ENCODE measurements at regions not wholly inside any gene's neighbourhood (a gene's known extent, or its start where the extent isn't known, plus 50 kb on each side); places are given as distances from the start of the nearest gene placed in this dataset.

DNA sequence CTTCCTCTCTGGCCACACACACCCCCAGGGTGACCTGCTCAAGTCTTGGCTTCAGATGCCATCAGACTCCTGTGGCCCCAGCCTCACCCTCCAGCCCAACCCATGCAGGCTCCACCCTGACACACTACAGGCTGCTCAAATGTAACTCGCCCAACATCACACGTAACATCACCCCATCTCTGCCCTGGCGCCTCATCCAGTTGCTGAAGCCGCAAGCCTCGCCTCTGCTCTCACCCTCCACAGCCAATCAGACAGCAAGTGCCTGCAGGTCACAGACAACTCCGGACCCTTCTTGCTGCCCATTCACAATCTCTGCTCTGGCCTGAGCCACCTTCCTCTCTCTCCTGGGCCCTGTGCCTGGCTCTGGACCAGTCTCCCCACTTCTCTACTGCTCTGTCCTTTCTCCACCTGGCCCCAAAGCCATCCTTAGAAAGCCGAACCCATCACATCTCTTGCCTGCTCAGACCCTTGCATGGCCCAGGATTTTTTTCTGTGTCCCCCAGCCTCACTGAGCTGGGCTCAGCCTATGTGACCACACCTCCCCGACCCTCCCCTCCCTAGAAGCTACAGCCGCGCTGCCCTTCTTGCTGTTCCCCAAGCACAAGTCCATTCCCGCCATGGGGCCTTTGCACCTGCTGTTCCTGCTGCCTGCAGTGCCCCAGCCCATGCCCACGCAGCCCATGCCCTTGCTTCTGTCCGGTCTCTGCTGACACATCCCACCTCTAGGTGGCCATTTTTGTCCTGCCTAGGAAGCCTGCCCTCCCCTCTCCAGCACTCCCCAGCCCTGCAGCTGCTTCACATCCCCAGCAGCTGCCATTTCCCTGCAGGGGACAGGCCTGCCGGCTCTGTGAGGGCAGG, 333.9 kb downstream of the CTTN start:
- TF ChIP-seq CTCF (conservative IDR thresholded peaks at IDR 0.05) (no peak), EZH2 (IDR thresholded peaks at IDR 0.05; ENCODE audit: low read depth) (no peak)
